GM12872 (cell line): ENCODE measurements at regions not wholly inside any gene's neighbourhood (a gene's known extent, or its start where the extent isn't known, plus 50 kb on each side); places are given as distances from the start of the nearest gene placed in this dataset.

ENCODE experiments used
- TF ChIP-seq, protein P1 (sequence below): IDR thresholded peaks from 3 replicates; pipeline ENCODE4 v1.5.1; 2011; ENCODE audit warnings: low read depth, mild to moderate bottlenecking, low read length, moderate library complexity; ENCODE audit not compliant: insufficient read depth

DNA sequence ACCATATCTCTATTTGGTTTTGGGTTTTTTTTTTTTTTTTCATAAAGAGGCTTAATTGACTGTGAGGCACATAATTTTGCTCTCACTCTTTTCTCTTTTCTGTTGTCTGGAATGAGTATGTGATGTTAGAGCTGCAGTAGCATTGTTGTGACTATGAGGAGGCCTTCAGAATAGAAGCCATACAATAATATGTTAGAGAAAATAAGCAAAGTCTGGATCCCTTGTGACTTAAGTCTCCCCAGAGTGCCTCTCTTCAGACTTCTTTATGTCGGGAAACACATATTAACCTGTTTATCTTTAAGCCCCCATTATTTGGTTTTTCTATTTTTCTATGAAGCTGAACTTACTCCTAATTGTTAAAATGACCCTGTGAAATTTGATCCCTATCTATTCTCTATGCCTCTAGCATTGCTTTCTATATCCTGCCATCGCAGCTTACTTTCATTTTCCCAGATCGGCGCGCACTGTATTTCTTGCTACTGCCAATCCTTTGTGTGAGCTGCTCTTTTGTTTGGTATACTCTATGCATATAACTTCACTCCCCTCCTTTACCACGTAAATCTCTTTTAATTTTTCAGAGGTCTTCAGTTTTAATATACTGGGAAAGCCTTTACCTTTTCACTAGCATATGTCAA, 372.5 kb upstream of the KCNN2 start:
- TF ChIP-seq, protein P1, sequence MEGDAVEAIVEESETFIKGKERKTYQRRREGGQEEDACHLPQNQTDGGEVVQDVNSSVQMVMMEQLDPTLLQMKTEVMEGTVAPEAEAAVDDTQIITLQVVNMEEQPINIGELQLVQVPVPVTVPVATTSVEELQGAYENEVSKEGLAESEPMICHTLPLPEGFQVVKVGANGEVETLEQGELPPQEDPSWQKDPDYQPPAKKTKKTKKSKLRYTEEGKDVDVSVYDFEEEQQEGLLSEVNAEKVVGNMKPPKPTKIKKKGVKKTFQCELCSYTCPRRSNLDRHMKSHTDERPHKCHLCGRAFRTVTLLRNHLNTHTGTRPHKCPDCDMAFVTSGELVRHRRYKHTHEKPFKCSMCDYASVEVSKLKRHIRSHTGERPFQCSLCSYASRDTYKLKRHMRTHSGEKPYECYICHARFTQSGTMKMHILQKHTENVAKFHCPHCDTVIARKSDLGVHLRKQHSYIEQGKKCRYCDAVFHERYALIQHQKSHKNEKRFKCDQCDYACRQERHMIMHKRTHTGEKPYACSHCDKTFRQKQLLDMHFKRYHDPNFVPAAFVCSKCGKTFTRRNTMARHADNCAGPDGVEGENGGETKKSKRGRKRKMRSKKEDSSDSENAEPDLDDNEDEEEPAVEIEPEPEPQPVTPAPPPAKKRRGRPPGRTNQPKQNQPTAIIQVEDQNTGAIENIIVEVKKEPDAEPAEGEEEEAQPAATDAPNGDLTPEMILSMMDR, result no peak

DNA sequence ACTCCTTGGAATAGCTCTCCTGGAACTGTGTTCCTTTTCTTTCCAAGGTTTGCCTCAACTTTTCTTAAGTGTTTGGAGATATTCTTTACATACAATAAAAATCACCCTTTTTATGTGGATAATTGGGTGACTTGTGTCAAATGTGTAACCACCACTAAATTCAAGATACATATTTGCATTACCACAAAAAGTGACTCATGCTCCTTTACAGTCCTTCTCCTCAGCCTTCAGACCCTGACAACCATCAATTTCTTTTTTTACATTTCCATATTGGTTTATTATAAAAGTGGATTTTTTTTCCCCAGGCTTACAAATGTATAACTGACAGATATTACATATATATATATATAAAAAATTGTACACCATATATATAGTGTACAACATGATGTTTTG, 372.0 kb upstream of the KCNN2 start:
- TF ChIP-seq, protein P1, result no peak

DNA sequence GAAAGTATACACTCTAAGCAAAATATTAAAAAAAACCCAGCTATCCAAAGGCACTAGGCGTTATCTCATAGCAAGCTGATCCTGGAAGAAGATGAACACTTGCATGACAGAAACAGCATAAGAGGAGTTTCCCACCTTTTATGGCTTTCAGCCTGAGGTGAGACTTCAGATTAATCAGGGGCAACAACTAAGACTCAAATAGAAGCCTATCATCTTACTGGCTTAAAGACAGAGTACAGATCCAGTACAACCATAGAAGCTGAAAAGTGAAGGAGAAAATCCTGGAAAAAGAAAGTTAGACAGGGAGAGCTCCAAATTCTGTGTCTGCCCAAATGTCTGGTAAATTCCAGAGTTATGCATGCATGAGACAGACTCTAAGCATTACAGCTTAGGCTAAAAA, 360.8 kb upstream of the KCNN2 start:
- TF ChIP-seq, protein P1, result no peak

DNA sequence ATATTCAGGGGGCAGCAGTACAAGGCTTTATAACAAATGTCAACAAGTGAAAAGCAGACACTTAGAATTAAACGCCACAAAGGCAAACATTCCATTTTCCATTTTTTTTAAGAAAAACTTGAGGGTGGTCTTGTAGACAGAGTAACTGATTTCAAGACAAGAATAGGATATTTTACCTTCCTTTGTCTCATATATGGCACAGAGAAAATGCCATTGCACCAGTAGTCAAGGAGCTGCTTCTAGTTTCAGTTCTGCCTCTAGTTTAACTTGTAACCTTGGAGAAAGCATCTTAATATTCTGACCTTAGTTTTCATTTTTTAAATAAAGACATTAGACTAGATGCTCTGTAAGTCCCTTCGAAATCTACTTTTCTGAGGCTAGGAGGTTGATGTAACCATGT, 355.3 kb upstream of the KCNN2 start:
- TF ChIP-seq, protein P1, result no peak

DNA sequence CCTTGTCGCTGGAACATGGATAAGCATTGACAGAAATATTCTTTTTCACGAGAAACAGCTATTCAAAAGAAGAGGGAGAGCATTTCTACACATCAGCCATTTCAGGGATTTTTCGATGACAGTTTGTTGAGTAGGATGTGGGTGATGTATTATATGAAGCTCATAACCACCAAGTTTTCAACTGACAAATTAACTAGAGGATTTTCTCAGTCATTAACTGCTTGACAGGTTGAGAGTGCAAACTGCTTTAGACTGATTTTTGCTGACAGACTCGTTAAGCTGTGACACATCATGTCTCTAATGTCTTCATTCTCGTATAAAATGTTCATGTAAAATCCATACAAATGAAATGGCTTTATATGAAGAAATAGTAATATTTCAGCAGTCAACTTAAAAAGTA, 354.2 kb upstream of the KCNN2 start:
- TF ChIP-seq, protein P1, result no peak

DNA sequence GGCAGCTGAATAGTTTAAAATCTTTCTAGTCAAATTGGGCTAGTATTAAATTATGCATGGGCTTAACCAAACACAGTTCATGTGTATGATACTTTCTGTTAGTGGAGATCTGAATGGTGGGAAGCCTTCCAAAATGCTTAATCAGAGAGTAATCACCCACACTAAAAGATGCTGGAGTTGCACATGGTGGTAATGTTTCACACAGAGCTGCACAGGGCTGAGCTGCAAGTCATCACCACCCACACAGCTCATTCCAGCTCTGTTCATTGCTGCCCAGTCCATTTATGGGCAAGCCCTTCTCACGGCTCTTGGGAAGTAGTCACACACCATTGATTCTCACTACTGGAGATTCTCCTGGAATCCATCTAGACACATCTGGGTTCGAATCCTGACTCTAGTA, 351.5 kb upstream of the KCNN2 start:
- TF ChIP-seq, protein P1, result no peak

DNA sequence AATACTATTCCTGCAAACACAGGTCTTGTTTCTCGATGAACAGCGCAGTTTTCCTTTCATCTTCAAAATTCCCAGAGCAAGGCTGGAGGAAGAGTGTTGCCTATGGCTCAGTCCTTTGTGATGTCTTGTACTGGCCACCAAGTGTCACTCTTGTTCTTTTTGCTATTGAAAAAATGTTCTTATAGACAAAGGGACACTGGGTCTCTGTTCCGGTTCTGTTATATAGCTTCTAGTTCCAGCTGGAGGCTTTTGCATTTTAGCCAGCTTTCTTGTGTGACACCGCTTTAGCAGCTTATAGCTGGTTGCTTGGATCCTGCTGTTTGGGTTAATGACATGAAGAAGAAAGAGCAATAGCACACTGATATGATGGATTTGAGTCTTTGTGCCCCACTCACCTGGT, 343.7 kb upstream of the KCNN2 start:
- TF ChIP-seq, protein P1, result no peak
